Trophoblast cell (in vitro differentiated cells and primary cell): ENCODE measurements at regions not wholly inside any gene's neighbourhood (a gene's known extent, or its start where the extent isn't known, plus 50 kb on each side); places are given as distances from the start of the nearest gene placed in this dataset.
"Not testable (repeated sequence)": the region's sequence is repeated elsewhere in the genome, so short reads cannot be mapped to it uniquely, and the experiment has no call there.

Source experiments
- DNase-seq, 2 donors: peaks; one replicate each; pipeline ENCODE4 v3.0.0-alpha.2; 2016
- H2AFZ ChIP-seq: 2 replicates; pipeline ENCODE4 v1.6.1; 2013; ENCODE audit warnings: low read length, moderate library complexity, mild to moderate bottlenecking; ENCODE audit not compliant: insufficient read depth, poor library complexity
- H2AK5ac ChIP-seq: 2 replicates; pipeline ENCODE4 v1.6.1; 2013; ENCODE audit warnings: mild to moderate bottlenecking, low read length
- H2BK120ac ChIP-seq: 2 replicates; pipeline ENCODE4 v1.6.1; 2013; ENCODE audit warnings: low read length, mild to moderate bottlenecking, moderate library complexity; ENCODE audit not compliant: insufficient read depth, poor library complexity
- H2BK12ac ChIP-seq: 2 replicates; pipeline ENCODE4 v1.6.1; 2013; ENCODE audit warnings: mild to moderate bottlenecking, low read length, moderate library complexity
- H2BK5ac ChIP-seq: 2 replicates; pipeline ENCODE4 v1.6.1; 2013; ENCODE audit warnings: low read length, low read depth, moderate library complexity, mild to moderate bottlenecking; ENCODE audit not compliant: poor library complexity
- H3K14ac ChIP-seq: 2 replicates; pipeline ENCODE4 v1.6.1; 2013; ENCODE audit warnings: mild to moderate bottlenecking, low read length
- H3K18ac ChIP-seq: 2 replicates; pipeline ENCODE4 v1.6.1; 2013; ENCODE audit warnings: mild to moderate bottlenecking, low read length
- H3K23ac ChIP-seq: 2 replicates; pipeline ENCODE4 v1.6.1; 2013; ENCODE audit warnings: low read length
- H3K27ac ChIP-seq: 2 replicates; pipeline ENCODE4 v1.5.1; 2013; ENCODE audit warnings: low read depth, mild to moderate bottlenecking, inconsistent platforms, low read length, moderate library complexity
- H3K27me3 ChIP-seq: 2 replicates; pipeline ENCODE4 v1.6.1; 2013; ENCODE audit warnings: inconsistent platforms, mild to moderate bottlenecking, low read length, moderate library complexity; ENCODE audit not compliant: insufficient read depth
- H3K36me3 ChIP-seq, 2 experiments: 1 replicate in 1 of 2; 2 replicates in 1 of 2; pipeline ENCODE4 v1.6.1; 2013; ENCODE audit warnings: low read length in 2 of 2, mild to moderate bottlenecking in 2 of 2, moderate library complexity in 1 of 2; ENCODE audit not compliant: insufficient read depth in 2 of 2, control insufficient read depth in 1 of 2
- H3K4ac ChIP-seq: 2 replicates; pipeline ENCODE4 v1.6.1; 2013; ENCODE audit warnings: low read depth, mild to moderate bottlenecking, low read length, moderate library complexity
- H3K4me1 ChIP-seq, 2 experiments: 1 replicate in 1 of 2; 2 replicates in 1 of 2; pipeline ENCODE4 v1.6.1; 2013; ENCODE audit warnings: low read length in 2 of 2, mild to moderate bottlenecking in 2 of 2, moderate library complexity in 1 of 2; ENCODE audit not compliant: insufficient read depth in 2 of 2, control insufficient read depth in 1 of 2
- H3K4me2 ChIP-seq: 2 replicates; pipeline ENCODE4 v1.6.1; 2013; ENCODE audit warnings: inconsistent platforms, mild to moderate bottlenecking, low read length, moderate library complexity
- H3K4me3 ChIP-seq: 2 replicates; pipeline ENCODE4 v1.5.1; 2013; ENCODE audit warnings: mild to moderate bottlenecking, low read depth, low read length, inconsistent platforms
- H3K79me1 ChIP-seq: one replicate; pipeline ENCODE4 v1.6.1; 2013; ENCODE audit warnings: low read length
- H3K79me2 ChIP-seq: 2 replicates; pipeline ENCODE4 v1.6.1; 2013; ENCODE audit warnings: low read length, mild to moderate bottlenecking; ENCODE audit not compliant: control insufficient read depth, insufficient read depth, poor library complexity
- H3K9ac ChIP-seq: 2 replicates; pipeline ENCODE4 v1.6.1; 2013; ENCODE audit warnings: mild to moderate bottlenecking, low read length
- H3K9me3 ChIP-seq: 2 replicates; pipeline ENCODE4 v1.6.1; 2013; ENCODE audit warnings: low read depth, mild to moderate bottlenecking, control low read depth, inconsistent platforms, low read length; ENCODE audit not compliant: insufficient read depth
- H4K12ac ChIP-seq: 2 replicates; pipeline ENCODE4 v1.6.1; 2013; ENCODE audit warnings: low read depth, mild to moderate bottlenecking, low read length, moderate library complexity
- H4K8ac ChIP-seq: 2 replicates; pipeline ENCODE4 v1.6.1; 2013; ENCODE audit warnings: low read depth, mild to moderate bottlenecking, low read length, moderate library complexity
- H4K91ac ChIP-seq: one replicate; pipeline ENCODE4 v1.6.1; 2013; ENCODE audit warnings: low read depth, mild to moderate bottlenecking, low read length, moderate library complexity
- WGBS: extraction: QIAGEN DNeasy Blood & Tissue Kit; methylation state at CpG from one replicate; pipeline ENCODE4 v1.1.7; 2013; ENCODE audit warnings: missing lambda C conversion rate; ENCODE audit not compliant: insufficient read length, insufficient coverage; ENCODE audit errors: extremely low coverage; 5-methylcytosine and 5-hydroxymethylcytosine counted together

GRCh38 chr1:245102149-245102548 lies 52.6 kb upstream of the KIF26B start:
- H2BK12ac ChIP-seq, H2BK5ac ChIP-seq, H3K9me3 ChIP-seq, H3K27me3 ChIP-seq, H3K4me1 ChIP-seq, H3K18ac ChIP-seq, H3K79me1 ChIP-seq, H3K36me3 ChIP-seq, H3K27ac ChIP-seq, H2AFZ ChIP-seq, H4K12ac ChIP-seq, H3K9ac ChIP-seq, H3K4me2 ChIP-seq, H3K4me3 ChIP-seq, H2BK120ac ChIP-seq, H3K14ac ChIP-seq, H3K23ac ChIP-seq, H2AK5ac ChIP-seq, DNase-seq, H3K79me2 ChIP-seq, H3K4ac ChIP-seq, H4K8ac ChIP-seq, H4K91ac ChIP-seq: not testable (repeated sequence)
- no CpG with 5 or more reads among the region's 6 CpGs for WGBS

DNA sequence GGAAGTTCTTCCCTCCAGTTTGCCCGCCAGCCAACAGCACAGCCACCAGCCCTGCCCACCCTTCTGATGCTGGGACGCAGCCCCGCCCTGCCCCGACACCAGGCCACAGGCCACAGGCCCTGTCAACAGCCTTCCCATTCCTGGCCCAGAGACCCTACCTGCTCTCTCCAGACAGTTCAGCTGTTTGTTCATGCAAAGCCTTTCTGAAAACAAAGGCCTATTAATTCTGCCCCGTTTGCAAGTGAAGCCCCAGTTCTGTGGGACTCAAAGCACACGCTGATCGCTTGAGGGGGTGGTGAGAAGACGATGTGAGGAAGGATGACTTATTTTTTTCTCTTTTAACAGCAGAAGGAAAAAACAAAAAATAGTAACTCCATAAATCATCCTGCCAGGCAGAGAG lies 55.4 kb upstream of the KIF26B start:
- no peak overlapping the region for H2BK5ac ChIP-seq
- H3K36me3 ChIP-seq, result no peaks in the 10 kb centered on the region
- no peak overlapping the region for H4K91ac ChIP-seq
- no peak overlapping the region for H3K4me2 ChIP-seq
- no peaks in the 10 kb centered on the region for H3K79me2 ChIP-seq
- H3K4ac ChIP-seq, result no peak overlapping the region
- H3K27ac ChIP-seq, result no peak overlapping the region
- H2AK5ac ChIP-seq, result no peak overlapping the region
- no peak overlapping the region for H2BK12ac ChIP-seq
- no peak overlapping the region for H2AFZ ChIP-seq
- H4K8ac ChIP-seq, result no peak overlapping the region
- H3K79me1 ChIP-seq, result no peaks in the 10 kb centered on the region
- no peaks in the 10 kb centered on the region for H3K4me1 ChIP-seq
- H3K4me3 ChIP-seq, result no peak overlapping the region
- no peak for DNase-seq
- no CpG with 5 or more reads among the region's 8 CpGs for WGBS
- no peaks in the 10 kb centered on the region for H3K9me3 ChIP-seq
- no peak overlapping the region for H2BK120ac ChIP-seq
- no peak overlapping the region for H3K14ac ChIP-seq
- no peak overlapping the region for H3K9ac ChIP-seq
- H3K23ac ChIP-seq, result no peak overlapping the region
- no peaks in the 10 kb centered on the region for H3K27me3 ChIP-seq
- no peak overlapping the region for H3K18ac ChIP-seq
- H4K12ac ChIP-seq, result no peak overlapping the region

DNA sequence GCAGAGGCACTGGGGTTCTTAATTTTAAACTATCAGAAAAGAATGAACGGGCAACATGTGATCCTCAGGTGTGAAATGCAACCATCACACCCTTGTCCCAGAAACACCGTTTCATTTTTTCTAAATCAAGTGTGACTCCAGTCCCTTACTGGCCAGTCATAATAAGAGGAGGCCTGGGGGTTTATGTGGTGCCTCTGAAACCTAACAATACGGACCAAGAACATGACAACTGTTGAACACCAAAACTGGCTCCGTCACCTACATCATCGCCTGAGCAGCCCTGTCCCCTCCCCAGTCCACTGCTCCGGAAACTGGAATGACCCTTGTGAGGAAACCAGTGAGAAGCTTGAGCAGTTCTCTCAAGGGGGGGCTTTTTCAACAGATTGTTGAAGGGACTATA lies 55.9 kb upstream of the KIF26B start:
- Histone ChIP-seq H3K79me1 (no peaks in the 10 kb centered on the region), H3K36me3 (no peaks in the 10 kb centered on the region), H3K23ac (no peak overlapping the region), H2AK5ac (no peak overlapping the region), H3K4me1 (no peaks in the 10 kb centered on the region), H3K27me3 (no peaks in the 10 kb centered on the region), H4K8ac (no peak overlapping the region), H2BK120ac (no peak overlapping the region), H3K27ac (no peak overlapping the region), H3K4me2 (no peak overlapping the region), H2BK5ac (no peak overlapping the region), H4K91ac (no peak overlapping the region), H4K12ac (no peak overlapping the region), H3K18ac (no peak overlapping the region), H3K79me2 (no peaks in the 10 kb centered on the region), H3K9me3 (no peaks in the 10 kb centered on the region), H2BK12ac (no peak overlapping the region), H3K14ac (no peak overlapping the region), H3K4ac (no peak overlapping the region), H3K4me3 (no peak overlapping the region), H3K9ac (peak overlapping the region; percentile 23), H2AFZ (no peak overlapping the region)
- no CpG with 5 or more reads among the region's 6 CpGs for WGBS
- DNase-seq, result no peak

GRCh38 chr1:245096311-245097066 lies 58.3 kb upstream of the KIF26B start:
- H4K91ac ChIP-seq, result no peak overlapping the region
- no peaks in the 10 kb centered on the region for H3K79me2 ChIP-seq
- H2BK120ac ChIP-seq, result no peak overlapping the region
- H3K23ac ChIP-seq, result no peak overlapping the region
- H3K27ac ChIP-seq, result no peak overlapping the region
- no peak overlapping the region for H4K12ac ChIP-seq
- H3K79me1 ChIP-seq, result peaks cover 2% of the 10 kb centered on the region
- H3K4me2 ChIP-seq, result no peak overlapping the region
- H2AK5ac ChIP-seq, result no peak overlapping the region
- H3K36me3 ChIP-seq, result no peaks in the 10 kb centered on the region
- H4K8ac ChIP-seq, result no peak overlapping the region
- no CpG with 5 or more reads among the region's 5 CpGs for WGBS
- no peak overlapping the region for H2BK5ac ChIP-seq
- no peaks in the 10 kb centered on the region for H3K27me3 ChIP-seq
- no peak overlapping the region for H2AFZ ChIP-seq
- no peak for DNase-seq
- H2BK12ac ChIP-seq, result no peak overlapping the region
- no peak overlapping the region for H3K18ac ChIP-seq
- H3K9me3 ChIP-seq, result no peaks in the 10 kb centered on the region
- peaks cover 3 to 6% of the 10 kb centered on the region in 2 experiments for H3K4me1 ChIP-seq
- H3K9ac ChIP-seq, result no peak overlapping the region
- H3K4ac ChIP-seq, result no peak overlapping the region
- no peak overlapping the region for H3K4me3 ChIP-seq
- no peak overlapping the region for H3K14ac ChIP-seq
